ELF-1 (cell line): ENCODE measurements at regions not wholly inside any gene's neighbourhood (a gene's known extent, or its start where the extent isn't known, plus 50 kb on each side); places are given as distances from the start of the nearest gene placed in this dataset.
A peak's percentile ranks its signal among the peaks of the same experiment; 100 is the strongest.

Experiments
- DNase-seq: peaks from one replicate; pipeline ENCODE4 v3.0.0-alpha.2; 2016; ENCODE audit warnings: low read depth, low spot score

- no peak for DNase-seq
Observed at GRCh38 chr2:176647325-176648165, 378.3 kb downstream of the MTX2 start.

- DNase-seq, result no peak
Observed at GRCh38 chr2:176648700-176649297, 379.6 kb downstream of the MTX2 start.

GRCh38 chr2:176650104-176650837 is 381.0 kb downstream of the MTX2 start:
- DNase-seq, result no peak

GRCh38 chr2:176650838-176651555 is 381.8 kb downstream of the MTX2 start:
- no peak for DNase-seq

- peak; percentile 13 for DNase-seq
Observed at GRCh38 chr2:176652300-176653182, 383.3 kb downstream of the MTX2 start.

GRCh38 chr2:176653479-176654443 is 384.5 kb downstream of the MTX2 start:
- DNase-seq, result peak; percentile 75

GRCh38 chr2:176656038-176656775 is 387.0 kb downstream of the MTX2 start:
- no peak for DNase-seq

- DNase-seq, result no peak
Observed at GRCh38 chr2:176656776-176657140, 387.5 kb downstream of the MTX2 start.

- DNase-seq, result no peak
Observed at GRCh38 chr2:176657393-176657792, 388.2 kb downstream of the MTX2 start.

- DNase-seq, result no peak
Observed at GRCh38 chr2:176658708-176659107, 389.5 kb downstream of the MTX2 start.

GRCh38 chr2:176662753-176663152 is 393.5 kb downstream of the MTX2 start:
- DNase-seq, result no peak

GRCh38 chr2:176664478-176664877 is 395.2 kb downstream of the MTX2 start:
- no peak for DNase-seq

- no peak for DNase-seq
Observed at GRCh38 chr2:176665086-176665485, 395.8 kb downstream of the MTX2 start.

- DNase-seq, result no peak
Observed at GRCh38 chr2:176668912-176669311, 399.7 kb downstream of the MTX2 start.

- DNase-seq, result no peak
Observed at GRCh38 chr2:176669398-176670174, 400.3 kb downstream of the MTX2 start.

- DNase-seq, result peak; percentile 23
Observed at GRCh38 chr2:176675271-176675949, 406.2 kb downstream of the MTX2 start.

GRCh38 chr2:176677746-176678265 is 408.6 kb downstream of the MTX2 start:
- DNase-seq, result no peak
